HEK293T (cell line): ENCODE measurements at regions not wholly inside any gene's neighbourhood (a gene's known extent, or its start where the extent isn't known, plus 50 kb on each side); places are given as distances from the start of the nearest gene placed in this dataset.

Experiments
- ARNT ChIP-seq: fragments of 450-650 bp; IDR thresholded peaks from 2 replicates; pipeline ENCODE4 v1.6.1; 2017; ENCODE audit warnings: mild to moderate bottlenecking
- BHLHE40 ChIP-seq: fragments of 450-650 bp; IDR thresholded peaks from 2 replicates; pipeline ENCODE4 v1.6.1; 2016; ENCODE audit warnings: mild to moderate bottlenecking, moderate library complexity, borderline replicate concordance
- CTBP1 ChIP-seq: fragments of 450-650 bp; IDR thresholded peaks from 2 replicates; pipeline ENCODE4 v1.6.1; 2016; ENCODE audit warnings: borderline replicate concordance
- ELF4 ChIP-seq: fragments of 450-650 bp; IDR thresholded peaks from 2 replicates; pipeline ENCODE4 v1.6.1; 2017; ENCODE audit warnings: antibody characterized with exemption
- FOXA1 ChIP-seq: fragments of 450-650 bp; IDR thresholded peaks from 2 replicates; pipeline ENCODE4 v1.6.1; 2016; ENCODE audit warnings: mild to moderate bottlenecking
- FOXK2 ChIP-seq: fragments of 450-650 bp; IDR thresholded peaks from 2 replicates; pipeline ENCODE4 v1.6.1; 2016; ENCODE audit warnings: mild to moderate bottlenecking
- FOXM1 ChIP-seq: fragments of 450-650 bp; IDR thresholded peaks from 2 replicates; pipeline ENCODE4 v1.6.1; 2017; ENCODE audit warnings: mild to moderate bottlenecking, borderline replicate concordance
- NFRKB ChIP-seq: fragments of 450-650 bp; IDR thresholded peaks from 2 replicates; pipeline ENCODE4 v1.6.1; 2016; ENCODE audit warnings: mild to moderate bottlenecking, moderate library complexity
- SP1 ChIP-seq: fragments of 450-650 bp; IDR thresholded peaks from 2 replicates; pipeline ENCODE4 v1.6.1; 2017
- SUZ12 ChIP-seq: fragments of 450-650 bp; IDR thresholded peaks from 2 replicates; pipeline ENCODE4 v1.6.1; 2016; ENCODE audit warnings: mild to moderate bottlenecking

GRCh38 chr3:78035131-78035641, 995.3 kb downstream of the ROBO2 start:
- TF ChIP-seq FOXM1 (no peak), FOXK2 (no peak), FOXA1 (no peak), CTBP1 (no peak), SP1 (no peak), ARNT (no peak), ELF4 (no peak), NFRKB (no peak), SUZ12 (no peak), BHLHE40 (no peak)
